Right hindlimb (tissue), 1 donor: ENCODE measurements at regions not wholly inside any gene's neighbourhood (a gene's known extent, or its start where the extent isn't known, plus 50 kb on each side); places are given as distances from the start of the nearest gene placed in this dataset.

Experiments used
- DNase-seq: peaks from one replicate; pipeline ENCODE4 v3.0.0-alpha.2; 2018

GRCh38 chr4:156710365-156711192 is 261.0 kb downstream of the PDGFC start:
- no peak for DNase-seq

- DNase-seq: no peak
Measured at GRCh38 chr4:156705311-156705710, 266.3 kb downstream of the PDGFC start.

- DNase-seq: no peak
Measured at GRCh38 chr4:156695163-156695562, 276.4 kb downstream of the PDGFC start.

- no peak for DNase-seq
Measured at GRCh38 chr4:156694413-156694812, 277.2 kb downstream of the PDGFC start.

- no peak for DNase-seq
Measured at GRCh38 chr4:156693557-156693956, 278.0 kb downstream of the PDGFC start.

- no peak for DNase-seq
Measured at GRCh38 chr4:156692016-156692415, 279.6 kb downstream of the PDGFC start.

- DNase-seq: no peak
Measured at GRCh38 chr4:156690572-156690971, 281.0 kb downstream of the PDGFC start.

GRCh38 chr4:156686120-156686519 is 285.5 kb downstream of the PDGFC start:
- DNase-seq: peak; percentile 63

GRCh38 chr4:156685308-156685707 is 286.3 kb downstream of the PDGFC start:
- no peak for DNase-seq

GRCh38 chr4:156677656-156678055 is 293.9 kb downstream of the PDGFC start:
- DNase-seq: no peak

GRCh38 chr4:156677131-156677531 is 294.5 kb downstream of the PDGFC start:
- DNase-seq: no peak

GRCh38 chr4:156676116-156676851 is 295.3 kb downstream of the PDGFC start:
- DNase-seq: no peak

- no peak for DNase-seq
Measured at GRCh38 chr4:156673483-156673882, 298.1 kb downstream of the PDGFC start.

- peak; percentile 47 for DNase-seq
Measured at GRCh38 chr4:156672492-156673305, 298.9 kb downstream of the PDGFC start.

- DNase-seq: no peak
Measured at GRCh38 chr4:156665780-156666366, 305.7 kb downstream of the PDGFC start.

GRCh38 chr4:156663663-156664062 is 307.9 kb downstream of the PDGFC start:
- DNase-seq: no peak

GRCh38 chr4:156662921-156663320 is 308.7 kb downstream of the PDGFC start:
- DNase-seq: no peak

- DNase-seq: no peak
Measured at GRCh38 chr4:156661555-156661954, 310.0 kb downstream of the PDGFC start.

- no peak for DNase-seq
Measured at GRCh38 chr4:156660465-156660864, 311.1 kb downstream of the PDGFC start.

GRCh38 chr4:156659983-156660382 is 311.6 kb downstream of the PDGFC start:
- no peak for DNase-seq

GRCh38 chr4:156659570-156659969 is 312.0 kb downstream of the PDGFC start:
- DNase-seq: no peak

GRCh38 chr4:156656896-156657295 is 314.7 kb downstream of the PDGFC start:
- DNase-seq: no peak

GRCh38 chr4:156654410-156654809 is 317.2 kb downstream of the PDGFC start:
- DNase-seq: no peak
